ENCODE measurements at regions not wholly inside any gene's neighbourhood (a gene's known extent, or its start where the extent isn't known, plus 50 kb on each side); places are given as distances from the start of the nearest gene placed in this dataset.
A peak's percentile ranks its signal among the peaks of the same experiment; 100 is the strongest.

- DNase-seq (ENCODE audit: low spot score in 2 of 2) = no peak
- no peaks in the 10 kb centered on the region for H3K36me3 ChIP-seq (replicated peaks)
- peaks cover 6% of the 10 kb centered on the region; the same call in 1 of the 2 replicates for H3K27me3 ChIP-seq (ENCODE audit: low read depth)
- in situ Hi-C loops (cut with MboI; ENCODE audit: low sequenced_read_pairs) = no loop called here
- H3K4me1 ChIP-seq = no peaks in the 10 kb centered on the region
- H3K4me3 ChIP-seq = no peak overlapping the region
- no peaks in the 10 kb centered on the region for H3K9me3 ChIP-seq
These were observed 52.1 kb upstream of the HTATIP2 start for GRCh38 chr11:20311444-20311843.

DNA sequence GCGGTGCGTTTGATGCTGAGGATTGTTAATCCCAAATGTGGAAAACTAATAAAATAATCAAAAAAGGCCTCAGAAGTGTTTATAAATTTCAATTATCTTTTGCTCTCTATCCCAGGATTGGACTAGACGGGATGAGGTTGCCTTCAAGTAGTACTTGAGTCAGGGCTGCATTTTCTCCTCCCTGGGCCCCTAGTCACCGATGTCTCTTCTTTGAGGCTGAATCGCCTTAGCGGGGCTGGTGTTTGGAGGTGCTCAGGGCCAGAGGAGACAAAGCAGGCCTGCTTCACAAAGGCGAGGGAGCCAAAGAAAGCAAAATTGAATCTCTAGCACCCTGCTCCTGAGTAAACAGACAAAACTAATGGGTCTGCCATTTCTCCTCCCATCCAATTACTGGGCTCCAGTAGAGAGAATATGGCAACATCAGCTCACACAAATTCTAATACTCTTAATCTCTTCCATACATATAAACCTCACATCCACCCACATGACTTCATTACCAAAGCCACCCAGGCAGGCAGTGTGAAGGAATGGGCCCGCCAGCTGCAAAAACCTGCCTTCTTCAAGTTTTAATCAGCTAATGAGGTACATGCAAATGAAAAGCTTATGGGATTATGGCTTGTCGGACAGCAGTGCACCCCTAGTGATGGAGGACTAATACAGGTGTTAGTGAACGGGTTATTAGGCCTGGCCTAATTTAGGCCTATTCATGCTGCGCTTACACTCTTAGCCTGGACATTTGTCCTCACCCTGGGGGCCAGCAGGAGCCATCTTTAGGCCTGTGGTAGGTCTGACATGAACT, 52.7 kb upstream of the HTATIP2 start:
- no peak overlapping the region for H3K4me3 ChIP-seq
- peaks cover 6% of the 10 kb centered on the region; the same call in 1 of the 2 replicates for H3K27me3 ChIP-seq (ENCODE audit: low read depth)
- no peaks in the 10 kb centered on the region for H3K36me3 ChIP-seq (replicated peaks)
- in situ Hi-C loops (cut with MboI; ENCODE audit: low sequenced_read_pairs) = no loop called here
- H3K9me3 ChIP-seq = no peaks in the 10 kb centered on the region
- H3K4me1 ChIP-seq = no peaks in the 10 kb centered on the region
- no peak for DNase-seq (ENCODE audit: low spot score in 2 of 2)

- Histone ChIP-seq H3K36me3 (replicated peaks) (no peaks in the 10 kb centered on the region), H3K27me3 (ENCODE audit: low read depth) (peaks cover 6% of the 10 kb centered on the region; the same call in 1 of the 2 replicates), H3K4me1 (no peaks in the 10 kb centered on the region), H3K4me3 (no peak overlapping the region), H3K9me3 (no peaks in the 10 kb centered on the region)
- DNase-seq (ENCODE audit: low spot score in 2 of 2) = no peak
- in situ Hi-C loops (cut with MboI; ENCODE audit: low sequenced_read_pairs) = no loop called here
These were observed 53.4 kb upstream of the HTATIP2 start for GRCh38 chr11:20310137-20310536.

DNA sequence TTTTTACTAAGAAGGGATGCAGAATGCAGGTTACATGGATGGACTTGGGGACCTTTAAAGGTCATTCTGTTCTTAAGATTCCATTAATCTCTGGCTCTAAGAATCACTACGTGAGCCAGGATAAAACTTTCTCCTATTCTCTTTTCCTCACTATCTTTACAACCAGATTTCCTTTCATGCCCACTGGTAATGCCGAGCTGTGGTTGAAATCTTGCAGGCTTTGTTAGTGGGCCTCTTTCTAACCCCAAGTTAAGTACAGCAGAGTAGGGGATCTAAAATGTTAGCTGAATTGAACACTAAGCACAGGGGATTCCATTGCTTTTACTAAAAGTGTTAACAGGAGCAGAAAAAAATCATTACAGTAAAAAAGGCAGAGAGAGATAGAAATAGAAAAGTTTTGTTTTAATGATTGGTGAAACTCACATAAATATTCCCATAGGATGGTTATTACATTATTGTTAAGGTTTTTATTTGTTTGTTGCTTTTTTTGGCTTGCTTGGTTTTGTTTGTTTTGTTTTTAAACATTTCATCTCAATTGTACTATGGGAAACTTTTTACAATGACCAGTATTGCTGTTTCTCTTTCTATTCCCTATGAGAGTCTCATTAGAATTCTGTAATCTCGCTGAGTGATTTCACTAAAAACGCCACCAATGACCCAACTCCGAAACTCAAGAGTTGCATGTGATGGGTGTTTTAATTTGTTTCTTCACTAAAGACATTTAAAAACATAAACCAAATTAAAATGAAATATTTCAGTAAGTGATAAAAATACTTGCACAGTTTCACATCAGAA, 54.1 kb upstream of the HTATIP2 start:
- Histone ChIP-seq H3K27me3 (ENCODE audit: low read depth) (peaks cover 6% of the 10 kb centered on the region; the same call in 1 of the 2 replicates), H3K9me3 (no peaks in the 10 kb centered on the region), H3K4me3 (no peak overlapping the region), H3K4me1 (no peaks in the 10 kb centered on the region), H3K36me3 (replicated peaks) (no peaks in the 10 kb centered on the region)
- in situ Hi-C loops (cut with MboI; ENCODE audit: low sequenced_read_pairs) = no loop called here
- DNase-seq (ENCODE audit: low spot score in 2 of 2) = no peak

GRCh38 chr11:20308601-20309000, 54.9 kb upstream of the HTATIP2 start:
- H3K36me3 ChIP-seq (replicated peaks) = no peaks in the 10 kb centered on the region
- no peak overlapping the region for H3K4me3 ChIP-seq
- no peaks in the 10 kb centered on the region for H3K4me1 ChIP-seq
- no peak for DNase-seq (ENCODE audit: low spot score in 2 of 2)
- no peaks in the 10 kb centered on the region for H3K9me3 ChIP-seq
- H3K27me3 ChIP-seq (ENCODE audit: low read depth) = peaks cover 6% of the 10 kb centered on the region; the same call in 1 of the 2 replicates
- in situ Hi-C loops (cut with MboI; ENCODE audit: low sequenced_read_pairs) = no loop called here

GRCh38 chr11:20303391-20303965, 60.0 kb upstream of the HTATIP2 start:
- Histone ChIP-seq H3K4me1 (no peaks in the 10 kb centered on the region), H3K4me3 (no peak overlapping the region), H3K36me3 (replicated peaks) (no peaks in the 10 kb centered on the region), H3K27me3 (ENCODE audit: low read depth) (peaks cover 8% of the 10 kb centered on the region; the same call in 1 of the 2 replicates), H3K9me3 (no peaks in the 10 kb centered on the region)
- DNase-seq (ENCODE audit: low spot score in 2 of 2) = no peak
- in situ Hi-C loops (cut with MboI; ENCODE audit: low sequenced_read_pairs) = no loop called here

GRCh38 chr11:20293992-20294391, 69.5 kb upstream of the HTATIP2 start:
- Histone ChIP-seq H3K27me3 (ENCODE audit: low read depth) (peaks cover 37% of the 10 kb centered on the region), H3K4me1 (no peaks in the 10 kb centered on the region), H3K36me3 (replicated peaks) (no peaks in the 10 kb centered on the region), H3K9me3 (no peaks in the 10 kb centered on the region), H3K4me3 (no peak overlapping the region)
- DNase-seq (ENCODE audit: low spot score in 2 of 2) = no peak
- in situ Hi-C loops (cut with MboI; ENCODE audit: low sequenced_read_pairs) = no loop called here

DNA sequence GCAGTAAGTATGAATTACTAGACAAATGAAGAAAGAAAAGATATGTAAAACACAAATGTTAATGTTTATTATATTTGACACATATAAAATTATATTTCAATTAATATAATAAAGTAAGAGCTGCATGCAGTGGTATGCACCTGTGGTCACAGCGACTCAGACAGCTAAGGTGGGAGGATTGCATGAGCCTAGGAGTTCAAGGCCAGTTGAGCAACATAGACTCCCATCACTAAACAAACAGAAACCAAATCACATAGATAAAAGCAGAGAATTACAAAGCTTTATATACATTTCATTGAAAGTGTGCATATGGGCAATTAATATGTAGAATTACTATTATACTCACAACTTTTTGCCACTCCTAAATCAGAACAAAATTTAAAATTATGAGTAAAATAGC, 70.0 kb upstream of the HTATIP2 start:
- Histone ChIP-seq H3K4me3 (no peak overlapping the region), H3K36me3 (replicated peaks) (no peaks in the 10 kb centered on the region), H3K4me1 (no peaks in the 10 kb centered on the region), H3K9me3 (no peaks in the 10 kb centered on the region), H3K27me3 (ENCODE audit: low read depth) (peaks cover 37% of the 10 kb centered on the region)
- no peak for DNase-seq (ENCODE audit: low spot score in 2 of 2)
- in situ Hi-C loops (cut with MboI; ENCODE audit: low sequenced_read_pairs) = no loop called here

DNA sequence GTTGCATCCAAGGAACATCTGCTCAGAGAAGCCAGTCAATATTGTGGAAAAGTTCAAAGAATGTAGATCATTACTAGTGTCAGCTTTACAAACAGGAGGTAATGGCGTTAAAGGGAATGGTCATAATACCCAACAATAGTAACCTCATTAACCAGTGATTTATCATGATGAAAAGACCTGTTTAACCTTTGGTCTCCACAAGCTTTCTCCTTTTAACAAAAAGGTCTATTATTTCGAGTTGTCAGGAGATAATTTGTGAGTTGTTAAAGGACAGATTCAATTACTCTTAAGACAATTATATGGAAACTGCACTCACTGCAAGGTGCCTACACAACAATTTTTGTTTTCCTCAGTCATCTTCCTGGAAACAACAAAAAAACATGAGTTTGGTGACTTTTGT, 73.8 kb upstream of the HTATIP2 start:
- no peaks in the 10 kb centered on the region for H3K9me3 ChIP-seq
- H3K4me1 ChIP-seq = no peaks in the 10 kb centered on the region
- H3K27me3 ChIP-seq (ENCODE audit: low read depth) = peaks cover 29% of the 10 kb centered on the region
- in situ Hi-C loops (cut with MboI; ENCODE audit: low sequenced_read_pairs) = no loop called here
- H3K4me3 ChIP-seq = no peak overlapping the region
- no peaks in the 10 kb centered on the region for H3K36me3 ChIP-seq (replicated peaks)
- no peak for DNase-seq (ENCODE audit: low spot score in 2 of 2)

DNA sequence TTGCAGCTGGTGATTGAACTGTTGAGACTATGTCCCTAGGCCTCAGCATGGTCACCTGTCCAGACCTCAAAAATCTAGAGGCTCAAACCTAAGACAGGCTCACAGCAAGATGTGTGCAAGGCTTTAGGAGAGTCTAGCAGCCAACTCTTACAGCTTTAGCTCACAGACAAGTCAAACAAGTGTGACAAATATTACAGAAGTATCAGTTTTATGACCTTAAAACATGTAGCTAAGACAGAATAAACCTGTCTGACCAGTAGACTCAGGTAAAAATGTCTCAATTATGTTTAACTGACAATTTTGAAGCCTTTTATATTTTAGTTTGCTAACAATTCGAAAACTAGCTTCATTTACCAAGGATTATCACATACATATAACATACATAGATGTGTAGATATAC, 80.0 kb upstream of the HTATIP2 start:
- in situ Hi-C loops (cut with MboI; ENCODE audit: low sequenced_read_pairs) = no loop called here

GRCh38 chr11:20278727-20279126, 84.8 kb upstream of the HTATIP2 start:
- Histone ChIP-seq H3K4me3 (no peak overlapping the region), H3K27me3 (ENCODE audit: low read depth) (no peaks in the 10 kb centered on the region), H3K9me3 (no peaks in the 10 kb centered on the region), H3K4me1 (no peaks in the 10 kb centered on the region), H3K36me3 (replicated peaks) (no peaks in the 10 kb centered on the region)
- in situ Hi-C loops (cut with MboI; ENCODE audit: low sequenced_read_pairs) = no loop called here
- DNase-seq (ENCODE audit: low spot score in 2 of 2) = peak in 1 of 2 experiments; percentile 26

More for the DNA sequence above, 80.0 kb upstream of the HTATIP2 start:
- Histone ChIP-seq H3K4me3 (no peak overlapping the region), H3K36me3 (replicated peaks) (no peaks in the 10 kb centered on the region), H3K9me3 (no peaks in the 10 kb centered on the region), H3K27me3 (ENCODE audit: low read depth) (peaks cover 3% of the 10 kb centered on the region; the same call in 1 of the 2 replicates), H3K4me1 (no peaks in the 10 kb centered on the region)
- DNase-seq (ENCODE audit: low spot score in 2 of 2) = no peak

- in situ Hi-C loops (cut with MboI; ENCODE audit: low sequenced_read_pairs) = no loop called here
- H3K4me1 ChIP-seq = no peaks in the 10 kb centered on the region
- no peaks in the 10 kb centered on the region for H3K36me3 ChIP-seq (replicated peaks)
- no peaks in the 10 kb centered on the region for H3K27me3 ChIP-seq (ENCODE audit: low read depth)
- H3K9me3 ChIP-seq = no peaks in the 10 kb centered on the region
- DNase-seq (ENCODE audit: low spot score in 2 of 2) = no peak
- no peak overlapping the region for H3K4me3 ChIP-seq
These were observed 86.5 kb upstream of the HTATIP2 start for GRCh38 chr11:20277014-20277413.

GRCh38 chr11:20275987-20276965, 87.2 kb upstream of the HTATIP2 start:
- no peaks in the 10 kb centered on the region for H3K4me1 ChIP-seq

More at GRCh38 chr11:20275987-20276965, 87.2 kb upstream of the HTATIP2 start:
- Histone ChIP-seq H3K9me3 (no peaks in the 10 kb centered on the region), H3K36me3 (replicated peaks) (no peaks in the 10 kb centered on the region), H3K27me3 (ENCODE audit: low read depth) (no peaks in the 10 kb centered on the region; the same call in none of the 2 replicates), H3K4me3 (no peak overlapping the region)
- in situ Hi-C loops (cut with MboI; ENCODE audit: low sequenced_read_pairs) = no loop called here
- DNase-seq (ENCODE audit: low spot score in 2 of 2) = no peak

Data from HAP-1 (cell line).